ENCODE measurements at regions not wholly inside any gene's neighbourhood (a gene's known extent, or its start where the extent isn't known, plus 50 kb on each side); places are given as distances from the start of the nearest gene placed in this dataset.
"Not testable (repeated sequence)": the region's sequence is repeated elsewhere in the genome, so short reads cannot be mapped to it uniquely, and the experiment has no call there.

- intact Hi-C loops (cut with DNase I), result no loop called here
- no peak for DNase-seq (ENCODE audit: extremely low spot score in 2 of 2)
- Histone ChIP-seq H3K4me1 (no peaks in the 10 kb centered on the region), H3K27me3 (no peaks in the 10 kb centered on the region), H3K27ac (no peak overlapping the region), H3K36me3 (no peaks in the 10 kb centered on the region), H3K9me3 (no peaks in the 10 kb centered on the region), H3K4me3 (no peak overlapping the region)
- TF ChIP-seq POLR2AphosphoS5 (IDR thresholded peaks at IDR 0.05; ENCODE audit: insufficient read depth in 1 of 2, low read depth in 1 of 2) (no peak), POLR2A (IDR thresholded peaks at IDR 0.05) (no peak)
- TF ChIP-seq, protein P1, sequence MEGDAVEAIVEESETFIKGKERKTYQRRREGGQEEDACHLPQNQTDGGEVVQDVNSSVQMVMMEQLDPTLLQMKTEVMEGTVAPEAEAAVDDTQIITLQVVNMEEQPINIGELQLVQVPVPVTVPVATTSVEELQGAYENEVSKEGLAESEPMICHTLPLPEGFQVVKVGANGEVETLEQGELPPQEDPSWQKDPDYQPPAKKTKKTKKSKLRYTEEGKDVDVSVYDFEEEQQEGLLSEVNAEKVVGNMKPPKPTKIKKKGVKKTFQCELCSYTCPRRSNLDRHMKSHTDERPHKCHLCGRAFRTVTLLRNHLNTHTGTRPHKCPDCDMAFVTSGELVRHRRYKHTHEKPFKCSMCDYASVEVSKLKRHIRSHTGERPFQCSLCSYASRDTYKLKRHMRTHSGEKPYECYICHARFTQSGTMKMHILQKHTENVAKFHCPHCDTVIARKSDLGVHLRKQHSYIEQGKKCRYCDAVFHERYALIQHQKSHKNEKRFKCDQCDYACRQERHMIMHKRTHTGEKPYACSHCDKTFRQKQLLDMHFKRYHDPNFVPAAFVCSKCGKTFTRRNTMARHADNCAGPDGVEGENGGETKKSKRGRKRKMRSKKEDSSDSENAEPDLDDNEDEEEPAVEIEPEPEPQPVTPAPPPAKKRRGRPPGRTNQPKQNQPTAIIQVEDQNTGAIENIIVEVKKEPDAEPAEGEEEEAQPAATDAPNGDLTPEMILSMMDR (IDR thresholded peaks at IDR 0.05), result no peak
Observed at GRCh38 chr2:16763056-16763455, 97.4 kb upstream of the CYRIA start.

GRCh38 chr2:16760426-16760825, 94.8 kb upstream of the CYRIA start:
- Histone ChIP-seq H3K9me3 (no peaks in the 10 kb centered on the region), H3K4me3 (no peak overlapping the region), H3K27ac (no peak overlapping the region), H3K4me1 (no peaks in the 10 kb centered on the region), H3K36me3 (no peaks in the 10 kb centered on the region), H3K27me3 (no peaks in the 10 kb centered on the region)
- no peak for TF ChIP-seq POLR2AphosphoS5 (IDR thresholded peaks at IDR 0.05; ENCODE audit: insufficient read depth in 1 of 2, low read depth in 1 of 2)
- TF ChIP-seq POLR2A (IDR thresholded peaks at IDR 0.05), result no peak
- TF ChIP-seq, protein P1 (IDR thresholded peaks at IDR 0.05), result no peak
- intact Hi-C loops (cut with DNase I), result no loop called here
- no peak for DNase-seq (ENCODE audit: extremely low spot score in 2 of 2)

DNA sequence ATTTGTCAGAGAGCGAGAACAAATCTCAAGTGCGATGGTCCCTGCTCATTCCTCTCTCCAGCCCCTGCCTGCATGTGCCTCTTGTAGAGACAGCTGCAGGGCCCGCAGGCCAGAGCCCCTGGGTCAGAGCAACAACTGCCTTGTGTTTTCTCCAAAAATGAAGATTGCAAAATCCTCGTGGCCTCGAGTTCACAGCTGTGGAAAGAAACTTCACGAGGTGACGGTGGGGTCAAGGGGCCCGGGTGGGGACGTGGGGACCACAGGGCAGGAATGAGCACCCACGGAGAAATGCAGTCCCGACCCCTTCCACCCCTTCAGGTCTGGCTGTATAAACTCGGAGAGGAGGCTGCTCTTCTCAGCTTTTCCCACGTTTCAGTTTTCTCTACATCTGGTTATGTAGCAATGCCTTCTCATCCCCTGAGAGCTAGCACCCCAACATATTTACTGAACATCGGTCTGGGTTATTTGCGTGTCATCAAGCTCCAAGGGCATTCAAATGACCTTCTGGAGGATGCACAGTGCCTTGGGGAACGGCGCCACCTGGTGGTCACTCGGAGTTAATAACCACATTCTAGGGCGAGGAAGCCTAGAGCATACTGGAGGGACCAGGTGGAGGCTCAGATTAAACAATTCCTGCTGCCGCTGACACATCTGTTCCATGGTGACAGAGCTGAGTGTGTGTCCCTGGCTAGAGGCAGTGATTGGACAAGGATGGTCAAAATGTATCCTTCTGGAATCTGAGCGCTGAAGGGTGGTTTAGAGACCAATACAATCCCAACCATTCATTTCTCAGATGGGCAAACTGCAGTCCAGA, 91.4 kb upstream of the CYRIA start:
- Histone ChIP-seq H3K9me3 (no peaks in the 10 kb centered on the region), H3K27me3 (no peaks in the 10 kb centered on the region), H3K27ac (peak overlapping the region; percentile 66), H3K4me3 (peak overlapping the region in 1 of 2 donors; percentile 7), H3K36me3 (no peaks in the 10 kb centered on the region), H3K4me1 (no peaks in the 10 kb centered on the region)
- TF ChIP-seq, protein P1 (IDR thresholded peaks at IDR 0.05), result peak; percentile 87 to 94 (median 94)
- TF ChIP-seq POLR2A (IDR thresholded peaks at IDR 0.05) (no peak), POLR2AphosphoS5 (IDR thresholded peaks at IDR 0.05; ENCODE audit: insufficient read depth in 1 of 2, low read depth in 1 of 2) (peak in 1 of 2 donors; percentile 73)
- intact Hi-C loops (cut with DNase I), result loop anchor here (5.0 kb wide), 1 partner anchor 140 kb away; no protein-coding TSS in a partner anchor
- no peak for DNase-seq (ENCODE audit: extremely low spot score in 2 of 2)

GRCh38 chr2:16755442-16755841, 89.8 kb upstream of the CYRIA start:
- no peaks in the 10 kb centered on the region for H3K4me1 ChIP-seq
- intact Hi-C loops (cut with DNase I), result loop anchor here (5.0 kb wide), 1 partner anchor 138 kb away; no protein-coding TSS in a partner anchor
- no peaks in the 10 kb centered on the region for H3K36me3 ChIP-seq
- H3K27me3 ChIP-seq, result no peaks in the 10 kb centered on the region
- no peaks in the 10 kb centered on the region for H3K9me3 ChIP-seq
- H3K27ac ChIP-seq, result no peak overlapping the region
- TF ChIP-seq, protein P1 (IDR thresholded peaks at IDR 0.05), result no peak
- TF ChIP-seq POLR2A (IDR thresholded peaks at IDR 0.05) (no peak), POLR2AphosphoS5 (IDR thresholded peaks at IDR 0.05; ENCODE audit: insufficient read depth in 1 of 2, low read depth in 1 of 2) (no peak)
- DNase-seq (ENCODE audit: extremely low spot score in 2 of 2), result peak in 1 of 2 donors; percentile 37
- H3K4me3 ChIP-seq, result no peak overlapping the region

DNA sequence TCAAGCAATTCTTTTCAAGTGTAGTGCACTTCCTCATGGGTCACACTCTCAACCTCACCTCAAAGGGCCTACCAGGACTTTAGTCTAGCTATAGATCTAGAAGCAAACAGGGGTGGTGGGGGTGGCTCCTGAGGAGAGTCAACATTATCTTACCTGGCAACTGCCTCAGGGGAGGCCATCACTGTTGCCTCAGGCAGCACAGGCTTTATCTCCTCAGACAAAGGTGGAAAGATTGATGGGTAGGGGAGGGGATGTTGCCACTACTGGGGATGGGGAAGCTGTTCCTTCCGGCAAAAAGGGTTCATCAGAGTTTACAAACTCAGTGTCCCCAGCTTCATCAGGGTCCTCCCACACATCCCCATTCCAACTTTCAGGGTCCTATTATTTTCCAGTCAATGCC, 87.4 kb upstream of the CYRIA start:
- H3K27me3 ChIP-seq; H3K36me3 ChIP-seq; H3K4me1 ChIP-seq; DNase-seq (ENCODE audit: extremely low spot score in 2 of 2); H3K9me3 ChIP-seq; H3K4me3 ChIP-seq; H3K27ac ChIP-seq; intact Hi-C loops (cut with DNase I): not testable (repeated sequence)

GRCh38 chr2:16750925-16751214, 85.2 kb upstream of the CYRIA start:
- H3K4me1 ChIP-seq; H3K9me3 ChIP-seq; intact Hi-C loops (cut with DNase I); DNase-seq (ENCODE audit: extremely low spot score in 2 of 2); H3K27ac ChIP-seq; H3K36me3 ChIP-seq; H3K27me3 ChIP-seq; H3K4me3 ChIP-seq: not testable (repeated sequence)
